ENCODE measurements at regions not wholly inside any gene's neighbourhood (a gene's known extent, or its start where the extent isn't known, plus 50 kb on each side); places are given as distances from the start of the nearest gene placed in this dataset.

GRCh38 chr17:27087935-27088766, 205.8 kb upstream of the WSB1 start:
- TF ChIP-seq EZH2 (IDR thresholded peaks at IDR 0.05; ENCODE audit: low read length, missing control alignments) = no peak
- no peak for TF ChIP-seq CTCF (conservative IDR thresholded peaks at IDR 0.05 in 1 of 2, IDR thresholded peaks at IDR 0.05 in 1 of 2; ENCODE audit: low read depth in 1 of 2, low read length in 2 of 2)

Measured in fibroblast of lung (primary cell).